NT2/D1 (cell line): ENCODE measurements at regions not wholly inside any gene's neighbourhood (a gene's known extent, or its start where the extent isn't known, plus 50 kb on each side); places are given as distances from the start of the nearest gene placed in this dataset.

Experiments used
- SUZ12 ChIP-seq: IDR thresholded peaks from 2 replicates; pipeline ENCODE4 v1.6.1; 2011; ENCODE audit not compliant: insufficient read length, insufficient read depth; ENCODE audit errors: extremely low read depth
- YY1 ChIP-seq: IDR thresholded peaks from 2 replicates; pipeline ENCODE4 v1.6.1; 2011; ENCODE audit not compliant: insufficient read length, insufficient read depth
- ZNF274 ChIP-seq: IDR thresholded peaks from 2 replicates; pipeline ENCODE4 v1.6.1; 2011; ENCODE audit warnings: mild to moderate bottlenecking, low read depth, low read length

DNA sequence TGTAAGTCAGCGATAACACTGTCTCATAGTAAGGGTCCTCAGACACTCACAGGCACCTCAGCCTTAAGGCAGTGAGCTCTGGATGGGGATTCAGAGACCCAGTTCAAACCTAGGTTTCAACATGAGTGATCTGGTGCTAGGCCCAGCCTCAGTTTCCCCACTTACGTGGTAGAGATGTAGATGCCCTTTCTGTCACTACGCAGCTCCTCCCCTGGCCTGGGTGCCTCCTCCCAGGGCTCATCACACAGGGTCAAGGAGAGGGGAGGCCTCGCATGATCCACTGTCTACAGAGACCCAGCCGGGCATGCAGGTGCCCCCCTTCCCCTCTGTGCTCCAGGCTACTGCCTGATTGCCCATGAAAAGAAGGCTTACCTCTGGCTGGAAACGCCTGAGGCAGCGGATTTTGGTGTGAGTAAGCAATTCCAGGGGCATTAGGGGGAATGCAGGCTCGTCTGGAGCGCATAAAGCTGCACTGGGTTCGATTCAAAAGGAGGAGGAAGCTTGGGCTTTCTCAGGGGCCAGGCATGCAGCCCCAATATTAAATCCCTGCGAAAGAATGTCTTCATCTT lies 69.8 kb upstream of the ANKRD34C start:
- TF ChIP-seq ZNF274 (no peak), SUZ12 (no peak), YY1 (no peak)
